Stimulated activated naive CD4-positive, alpha-beta T cell (primary cell): ENCODE measurements at regions not wholly inside any gene's neighbourhood (a gene's known extent, or its start where the extent isn't known, plus 50 kb on each side); places are given as distances from the start of the nearest gene placed in this dataset.

ENCODE experiments used
- DNase-seq, 6 experiments: peaks; one replicate each; lab custom pipeline; 2025; lab: John Stamatoyannopoulos, UW

- no peak for DNase-seq
These were observed 236.1 kb downstream of the TEX29 start for GRCh38 chr13:111556496-111556895.

GRCh38 chr13:111557921-111558699 is 237.7 kb downstream of the TEX29 start:
- no peak for DNase-seq

DNA sequence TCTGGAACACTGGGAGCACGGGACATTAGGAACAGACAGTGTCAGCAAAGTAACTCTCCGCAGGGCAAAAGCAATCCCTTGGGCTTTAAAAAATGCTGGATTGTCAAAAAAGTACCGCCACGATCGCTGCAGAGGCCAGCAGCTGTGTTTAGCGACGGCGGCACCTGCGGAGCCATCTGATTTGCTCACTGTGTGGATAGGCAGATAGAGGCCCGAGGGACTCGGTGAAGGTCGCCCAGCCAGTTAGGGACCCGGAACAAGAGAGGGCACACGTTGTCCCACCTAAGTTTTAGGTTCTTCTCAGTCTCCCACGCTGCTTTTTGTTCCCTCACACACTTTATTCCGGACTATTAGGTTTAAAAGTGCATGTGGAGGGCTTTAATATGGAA is 238.3 kb downstream of the TEX29 start:
- DNase-seq: no peak

- DNase-seq: no peak
These were observed 239.4 kb downstream of the TEX29 start for GRCh38 chr13:111559612-111560403.

GRCh38 chr13:111561091-111561781 is 240.8 kb downstream of the TEX29 start:
- DNase-seq: no peak

DNA sequence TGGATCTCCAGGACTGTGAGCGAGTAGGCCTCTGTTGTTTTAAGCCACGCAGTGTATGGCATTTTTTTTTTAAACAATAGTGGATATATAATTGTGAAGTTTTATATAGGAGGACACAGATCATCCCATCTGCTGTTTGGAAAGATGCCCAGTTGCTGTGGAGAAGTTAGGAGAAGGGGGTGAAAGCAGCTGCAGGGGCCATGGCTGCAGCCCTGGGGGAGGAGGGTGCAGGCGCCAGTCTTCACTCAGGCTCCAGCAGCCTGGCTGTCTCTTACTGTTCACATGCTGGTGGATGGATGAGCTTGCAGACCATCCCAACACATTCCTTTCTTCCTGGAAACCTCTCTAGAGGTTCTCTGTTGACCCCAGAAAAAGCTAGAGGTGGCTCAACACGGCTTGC is 242.3 kb downstream of the TEX29 start:
- DNase-seq: no peak

DNA sequence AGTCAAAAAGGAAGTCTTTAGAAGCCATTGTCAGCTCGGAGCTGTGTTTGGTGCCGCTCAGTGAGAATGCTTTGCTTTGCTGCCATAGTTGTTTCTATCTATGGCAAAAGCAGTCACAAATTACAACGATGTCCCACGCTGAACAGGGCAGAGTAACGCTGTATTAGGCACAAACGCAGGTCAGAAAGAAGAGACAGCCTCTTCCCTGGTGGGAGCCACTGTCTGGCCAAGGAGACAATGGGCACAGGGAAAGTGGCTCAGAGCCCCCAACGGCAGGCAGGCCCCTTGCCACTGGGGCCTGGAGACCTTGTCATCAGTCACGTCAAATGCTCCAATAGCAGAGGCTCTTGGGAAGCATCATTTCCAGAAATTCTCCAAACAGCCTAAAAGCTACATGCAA is 244.2 kb downstream of the TEX29 start:
- DNase-seq: no peak

GRCh38 chr13:111565400-111565799 is 245.0 kb downstream of the TEX29 start:
- DNase-seq: no peak

GRCh38 chr13:111566567-111566966 is 246.1 kb downstream of the TEX29 start:
- no peak for DNase-seq

- no peak for DNase-seq
These were observed 247.2 kb downstream of the TEX29 start for GRCh38 chr13:111567637-111568036.

DNA sequence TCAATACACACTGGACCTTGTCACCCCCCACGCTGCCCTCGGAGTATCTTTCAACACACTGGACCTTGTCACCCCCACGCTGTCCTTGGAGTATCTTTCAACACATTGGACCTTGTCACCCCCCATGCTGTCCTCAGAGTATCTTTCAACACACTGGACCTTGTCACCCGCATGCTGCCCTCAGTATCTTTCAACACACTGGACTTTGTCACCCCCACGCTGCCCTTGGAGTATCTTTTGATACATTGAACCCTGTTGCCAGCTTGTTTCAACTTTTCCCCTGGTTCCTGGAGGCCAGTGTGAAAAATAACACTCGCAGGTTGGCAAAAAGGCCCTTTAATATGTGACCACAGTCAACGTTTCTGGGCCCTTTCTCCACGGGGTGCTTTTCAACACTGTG is 247.8 kb downstream of the TEX29 start:
- no peak for DNase-seq

GRCh38 chr13:111570911-111571310 is 250.5 kb downstream of the TEX29 start:
- DNase-seq: no peak

- no peak for DNase-seq
These were observed 252.7 kb downstream of the TEX29 start for GRCh38 chr13:111572956-111573761.

- no peak for DNase-seq
These were observed 253.4 kb downstream of the TEX29 start for GRCh38 chr13:111573801-111574200.

- DNase-seq: no peak
These were observed 254.8 kb downstream of the TEX29 start for GRCh38 chr13:111575276-111575675.

DNA sequence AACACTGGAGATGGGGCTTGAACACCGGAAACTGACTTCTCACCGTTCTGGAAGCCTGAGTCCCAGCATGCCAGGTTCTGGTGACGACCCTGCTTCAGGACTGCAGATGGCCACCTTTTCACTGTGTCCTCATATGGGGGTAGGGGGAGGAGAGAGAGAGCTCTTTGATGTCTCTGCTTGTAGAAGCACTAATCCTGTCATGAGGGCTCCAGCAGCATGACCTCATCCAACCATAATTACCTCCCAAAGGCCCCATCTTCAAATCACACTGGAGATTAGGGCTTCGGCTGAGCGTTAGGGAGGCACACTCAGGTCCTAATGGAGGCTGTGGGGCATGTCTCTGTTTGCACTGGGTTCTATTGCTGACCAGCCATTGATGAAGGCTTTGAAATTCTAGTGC is 255.3 kb downstream of the TEX29 start:
- no peak for DNase-seq

DNA sequence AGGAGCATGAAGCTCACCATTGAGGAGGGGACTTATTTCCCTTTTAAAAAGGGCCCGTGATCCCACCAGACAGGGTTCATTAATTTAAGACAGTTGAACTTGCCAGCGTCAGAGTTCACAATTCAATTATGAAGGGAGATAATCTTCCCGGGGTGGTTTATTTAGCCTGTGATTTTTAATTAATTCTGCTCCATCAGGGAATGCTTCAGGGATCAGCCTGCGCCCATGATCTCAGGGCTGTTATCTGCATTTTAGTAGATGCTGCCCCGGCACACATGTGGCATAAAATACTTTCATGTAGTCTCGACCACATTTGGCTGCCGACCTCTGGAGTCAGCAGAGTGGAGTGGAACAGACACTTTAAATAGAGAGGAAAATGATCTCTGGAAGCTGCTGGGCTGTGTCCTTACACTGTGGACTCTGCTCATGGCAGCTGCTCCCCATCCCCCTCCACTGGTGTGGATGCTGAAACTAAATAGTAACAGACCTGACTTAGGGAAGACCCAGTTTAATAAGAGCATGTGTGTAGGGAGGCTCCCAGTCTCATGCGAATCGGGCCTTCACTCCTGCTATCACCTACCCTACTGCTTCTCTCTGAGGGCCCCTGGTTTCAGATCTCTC is 256.9 kb downstream of the TEX29 start:
- no peak for DNase-seq

DNA sequence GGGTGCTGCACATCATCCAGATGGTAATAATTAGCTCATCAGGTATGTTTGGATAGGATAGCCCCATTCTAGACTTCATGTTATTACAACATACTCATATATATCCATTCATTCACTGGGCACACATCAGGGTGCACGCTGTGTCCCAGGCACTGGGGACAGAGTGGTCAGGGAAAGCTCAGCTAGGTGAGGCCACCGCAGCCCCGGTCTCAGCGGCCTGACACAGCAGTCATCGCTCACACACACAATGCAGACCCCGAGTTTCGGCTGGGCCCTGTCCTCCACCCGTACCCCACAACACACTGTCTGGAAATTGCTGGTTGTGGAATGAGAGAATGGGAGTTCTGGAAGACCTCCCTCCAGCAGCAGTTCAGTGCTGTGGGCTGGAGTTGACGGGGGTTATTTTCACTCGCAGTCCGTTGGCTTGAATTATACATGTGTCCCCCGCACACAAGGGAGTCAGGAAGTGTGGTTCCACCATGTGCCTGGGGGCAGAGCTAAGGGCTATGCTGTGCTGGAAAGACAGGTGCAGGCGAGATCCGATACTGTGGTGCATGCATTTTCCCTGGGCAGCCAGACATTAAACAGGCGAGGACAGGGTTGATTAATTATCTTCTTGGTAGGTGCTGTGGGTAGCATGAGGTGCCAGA is 257.6 kb downstream of the TEX29 start:
- DNase-seq: no peak

GRCh38 chr13:111584101-111584672 is 263.7 kb downstream of the TEX29 start:
- DNase-seq: no peak

GRCh38 chr13:111584870-111585269 is 264.4 kb downstream of the TEX29 start:
- no peak for DNase-seq

DNA sequence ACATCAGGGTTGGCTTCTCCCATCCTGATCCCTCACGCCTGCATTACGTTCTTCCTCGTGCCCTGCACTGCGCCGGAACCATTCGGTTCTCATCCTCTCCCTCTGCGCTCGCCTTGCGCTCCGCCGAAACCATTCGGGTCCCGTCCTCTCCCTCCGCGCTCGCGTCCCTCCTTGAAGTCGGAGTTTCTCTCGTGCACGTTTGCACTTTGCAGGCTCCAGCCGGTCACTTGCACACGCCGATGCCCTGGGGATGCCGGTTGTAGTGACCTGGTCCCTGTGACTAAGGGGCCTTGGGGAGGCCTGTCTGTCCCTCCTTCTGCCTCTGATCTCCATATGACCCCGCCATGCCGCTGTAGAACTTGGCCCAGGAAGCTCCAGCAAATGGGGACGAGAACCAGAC is 265.8 kb downstream of the TEX29 start:
- no peak for DNase-seq
